ENCODE measurements at regions not wholly inside any gene's neighbourhood (a gene's known extent, or its start where the extent isn't known, plus 50 kb on each side); places are given as distances from the start of the nearest gene placed in this dataset.
"Not testable (repeated sequence)": the region's sequence is repeated elsewhere in the genome, so short reads cannot be mapped to it uniquely, and the experiment has no call there.

DNA sequence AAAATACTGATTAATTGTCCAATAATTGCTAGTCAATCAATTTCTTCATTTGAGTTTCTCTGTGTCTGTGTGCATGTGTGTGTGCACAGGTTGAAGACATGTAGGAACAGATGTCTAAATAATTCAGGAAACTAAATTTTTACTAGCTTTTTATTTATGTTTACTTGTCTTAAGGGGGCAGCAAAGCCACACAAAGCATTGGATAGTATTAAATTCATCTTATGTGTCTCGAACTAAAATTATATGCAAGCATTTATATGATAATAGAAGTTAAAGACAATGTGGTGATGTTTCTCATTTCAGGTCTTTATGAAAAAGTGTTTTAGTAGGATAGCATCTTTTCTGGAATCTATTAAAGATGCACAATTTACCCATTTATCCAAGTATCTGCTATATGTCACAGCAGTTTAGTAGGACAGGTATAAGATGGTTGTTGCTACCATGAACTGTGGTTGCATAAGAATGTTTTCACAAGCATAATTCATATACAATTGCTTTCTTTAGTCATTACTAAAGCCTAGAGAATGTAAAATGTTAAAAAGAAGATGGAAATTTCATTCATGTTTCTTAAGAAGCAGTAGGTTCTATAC is 784.6 kb upstream of the NUDT12 start:
- DNase-seq = no peak

DNA sequence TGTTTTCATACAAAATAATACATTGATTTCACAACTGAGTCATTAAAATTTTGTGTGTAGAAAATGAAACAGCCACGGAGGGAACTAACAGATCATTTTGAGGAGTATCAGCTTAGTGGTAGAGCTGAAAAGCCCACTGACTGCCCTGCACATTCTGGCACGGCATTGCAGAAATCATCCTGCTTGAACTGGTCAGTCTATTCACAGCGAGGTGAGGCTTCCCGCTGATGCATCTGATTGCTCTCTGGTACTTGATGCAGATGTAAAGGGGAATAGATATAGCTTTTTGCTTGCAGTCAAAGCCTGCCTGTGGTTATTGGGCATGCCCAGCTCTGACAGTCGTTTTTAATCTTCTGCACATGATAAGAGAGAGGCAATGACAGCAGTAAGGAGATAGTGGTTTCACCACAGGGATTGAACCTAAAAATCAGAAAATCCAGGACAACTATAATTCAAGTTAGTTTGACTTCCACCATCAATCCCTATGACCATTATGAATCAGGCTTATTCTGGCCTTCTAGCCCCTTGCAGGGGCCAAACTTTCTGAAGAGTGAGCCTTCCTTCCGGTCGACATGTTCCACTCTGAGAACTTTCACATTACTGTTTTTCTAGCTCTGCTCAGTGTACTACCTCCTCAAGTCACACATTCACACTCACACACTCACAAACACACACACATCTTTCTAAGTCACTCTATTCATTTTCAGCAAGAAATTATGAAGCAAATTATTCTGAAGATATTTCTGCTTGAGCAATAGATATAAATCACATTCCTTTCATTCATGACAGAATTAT is 782.8 kb upstream of the NUDT12 start:
- DNase-seq = no peak

DNA sequence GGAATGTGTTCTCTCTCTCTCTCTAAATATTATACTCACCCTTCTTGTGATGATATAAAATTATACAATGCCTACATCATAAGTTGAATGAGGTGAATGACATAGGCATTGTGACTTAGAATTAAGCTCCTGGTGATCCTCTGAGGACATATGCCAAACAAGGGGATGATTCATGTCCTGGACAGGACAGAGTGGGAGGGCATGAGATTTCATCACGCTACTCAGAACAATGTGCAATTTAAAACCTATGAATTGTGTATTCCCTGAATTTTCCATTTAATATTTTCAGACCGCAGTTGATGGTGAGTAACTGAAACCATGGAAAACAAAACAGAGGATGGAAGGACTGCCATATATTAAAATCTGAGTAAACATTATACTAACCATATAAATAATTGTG is 782.2 kb upstream of the NUDT12 start:
- DNase-seq = no peak

DNA sequence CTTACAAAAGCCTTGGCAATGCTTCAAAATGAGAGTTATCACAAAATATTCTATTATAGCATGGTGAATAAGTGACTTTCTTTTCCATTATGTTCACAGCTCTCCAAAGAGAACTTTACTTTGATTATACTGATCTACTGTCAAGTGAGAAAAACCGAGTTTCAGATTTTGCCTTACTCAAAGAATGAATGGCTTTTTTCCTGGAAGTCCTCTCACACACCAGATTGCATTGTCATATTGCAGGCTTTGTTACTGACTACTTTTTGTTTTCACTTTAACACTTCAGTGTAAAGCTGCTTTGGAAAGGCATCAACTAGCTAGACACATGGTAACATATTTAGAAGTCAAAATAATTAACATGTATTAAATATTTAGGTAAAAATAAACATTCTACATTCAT is 765.2 kb upstream of the NUDT12 start:
- DNase-seq = no peak

DNA sequence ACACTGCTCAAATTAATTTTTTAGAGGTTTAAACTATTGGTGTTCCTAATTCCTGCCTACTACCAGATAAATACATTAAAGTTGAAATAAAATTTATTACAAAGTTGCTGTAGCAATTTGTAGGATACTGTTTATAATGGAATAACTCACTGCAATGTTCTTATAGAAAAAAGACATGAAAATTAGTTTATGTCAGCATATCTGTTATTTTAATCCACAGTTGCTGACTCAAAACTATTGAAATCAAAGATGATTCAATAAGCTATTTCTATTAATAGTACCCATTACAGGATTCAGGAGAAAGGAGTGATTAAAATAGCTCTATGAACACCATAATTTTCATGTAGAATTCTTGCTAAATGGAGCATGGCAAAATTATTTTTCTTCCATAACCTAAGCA is 764.4 kb upstream of the NUDT12 start:
- DNase-seq = no peak

DNA sequence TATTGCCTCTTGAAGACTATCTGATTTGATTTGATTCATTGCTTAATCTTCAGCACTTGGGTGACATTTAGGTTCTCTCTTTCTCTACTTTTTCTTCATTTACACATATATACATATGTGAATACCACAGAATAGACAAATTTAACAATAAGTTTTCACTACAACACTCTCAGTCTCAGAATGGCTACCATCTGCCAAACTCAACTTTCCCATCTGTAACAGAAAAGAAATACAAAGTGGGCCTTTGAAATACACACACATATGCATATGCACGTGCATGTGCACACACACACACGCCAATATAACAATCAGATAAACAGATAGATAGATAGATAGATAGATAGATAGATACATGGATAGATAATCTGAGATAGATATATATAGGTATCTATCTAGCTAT is 762.8 kb upstream of the NUDT12 start:
- DNase-seq = no peak

DNA sequence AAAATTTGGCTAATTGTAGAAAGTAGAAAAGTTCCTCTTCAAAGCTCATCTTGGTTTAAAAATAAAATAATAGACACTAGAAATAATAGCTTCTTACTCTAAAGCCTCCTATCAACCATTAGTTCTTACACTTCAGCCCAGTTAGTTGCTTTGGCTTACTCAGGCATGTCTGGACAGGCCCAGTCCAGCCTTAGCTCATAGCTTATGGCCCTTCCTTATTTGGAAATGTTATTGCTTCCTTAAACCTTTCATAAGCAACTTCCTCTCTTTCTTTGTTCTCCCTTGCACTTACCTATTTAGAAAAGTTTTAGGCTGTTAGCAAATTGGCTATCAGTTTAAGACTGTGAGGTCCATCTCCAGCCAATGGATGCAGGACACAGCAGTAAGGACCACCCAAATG is 754.1 kb upstream of the NUDT12 start:
- DNase-seq = not testable (repeated sequence)

DNA sequence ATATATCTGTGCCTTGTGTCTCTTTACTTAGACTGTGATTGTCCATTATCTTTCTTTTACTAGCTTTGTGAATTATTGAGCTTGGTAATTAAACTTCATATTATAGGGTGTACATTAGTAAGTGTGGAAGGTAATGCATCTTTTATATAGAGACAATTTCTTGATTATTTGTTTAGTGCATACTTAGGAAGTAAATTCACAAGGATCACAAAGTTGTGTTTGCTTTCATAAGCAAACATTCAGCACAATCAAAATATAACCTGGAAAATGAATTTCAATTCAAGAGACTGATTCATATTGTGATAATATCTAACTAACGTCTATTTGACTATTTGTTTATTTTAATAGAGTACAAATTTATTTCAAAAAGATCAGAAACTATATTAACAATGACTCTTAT is 749.9 kb upstream of the NUDT12 start:
- no peak for DNase-seq

DNA sequence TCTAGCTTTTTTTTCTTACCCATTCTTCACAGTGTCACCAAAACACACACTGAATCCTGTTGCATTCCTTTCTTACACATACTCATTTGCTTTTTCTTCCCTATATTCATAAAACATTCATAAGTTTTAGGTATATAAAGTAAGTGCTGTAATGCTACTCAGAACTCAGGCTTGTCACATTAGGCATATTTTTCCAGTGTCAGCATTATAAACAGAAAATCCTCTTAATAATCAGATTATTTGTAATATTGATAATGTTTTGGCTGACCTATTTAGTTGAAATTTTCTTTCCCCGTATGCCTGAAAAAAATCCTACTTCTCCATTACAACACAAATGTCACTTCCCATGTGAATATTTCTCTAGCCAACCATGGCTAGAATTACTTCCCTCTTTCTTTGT is 743.0 kb upstream of the NUDT12 start:
- no peak for DNase-seq

DNA sequence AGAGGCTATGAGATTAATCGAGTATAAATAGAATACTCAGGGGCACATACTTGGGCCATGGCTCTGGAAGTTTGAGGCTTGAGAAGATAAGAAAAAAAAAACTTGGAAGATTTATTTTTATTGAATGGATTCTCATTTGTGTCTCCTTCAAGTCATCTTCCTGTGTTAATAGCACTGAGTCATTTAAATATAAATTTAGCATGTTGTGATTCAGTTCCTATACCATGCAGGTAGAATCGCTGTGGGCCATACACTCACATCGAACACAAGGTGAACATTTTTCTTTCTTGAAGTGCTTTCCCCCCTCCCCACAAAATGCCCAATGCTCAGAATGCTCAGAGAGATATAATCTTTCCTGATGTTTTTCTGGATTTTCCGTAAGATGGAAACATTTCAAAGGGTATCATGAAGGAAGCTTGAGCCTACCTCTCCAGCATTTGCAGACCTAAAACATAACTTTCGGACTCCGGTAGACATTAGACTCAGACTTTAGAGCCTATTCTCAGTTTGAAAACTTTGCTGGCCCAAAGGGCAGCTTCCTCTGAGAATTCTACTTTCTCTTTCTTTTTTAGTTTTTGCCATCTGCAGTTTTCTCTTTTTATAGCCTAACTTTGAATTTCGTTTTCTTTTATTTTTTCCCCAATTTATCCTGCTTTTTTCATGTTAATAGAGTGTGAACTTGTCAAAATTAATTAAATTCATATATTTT is 737.6 kb upstream of the NUDT12 start:
- no peak for DNase-seq

DNA sequence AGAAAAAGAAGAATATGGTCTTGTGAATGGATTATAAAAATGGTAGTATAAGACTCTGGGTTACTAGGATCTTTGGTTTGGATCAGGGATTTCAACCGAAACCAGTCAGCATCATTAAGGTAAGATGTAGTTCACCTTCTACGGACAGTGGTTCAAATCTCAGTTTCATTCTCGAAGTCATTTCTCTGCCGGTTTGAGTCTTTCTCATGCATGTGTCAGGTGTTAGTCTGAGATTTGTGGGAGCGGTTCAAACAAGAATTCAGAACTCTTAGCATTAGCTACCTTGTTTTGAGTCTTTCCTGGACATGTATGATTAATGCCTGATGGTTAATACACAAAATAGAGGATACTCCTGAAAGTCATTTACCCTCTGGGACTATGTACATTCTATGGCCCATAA is 735.9 kb upstream of the NUDT12 start:
- no peak for DNase-seq

DNA sequence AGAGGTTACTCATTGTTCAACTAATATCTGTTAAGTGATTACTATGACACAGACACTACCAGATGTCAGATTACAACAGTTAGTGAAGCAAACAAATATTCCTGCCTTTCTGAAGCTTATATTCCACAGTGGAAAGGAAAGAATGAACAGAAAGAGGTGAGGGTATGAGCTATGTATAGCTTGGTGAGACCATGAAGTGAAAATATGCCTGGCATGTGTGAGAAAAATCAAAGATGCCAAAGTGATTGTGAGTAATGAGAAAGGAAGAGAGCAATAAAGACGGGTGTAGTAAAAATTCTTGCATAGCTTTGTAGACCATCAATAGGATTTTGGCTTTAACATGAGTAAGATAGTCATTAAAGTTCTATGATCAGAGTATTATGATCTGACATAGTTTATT is 734.5 kb upstream of the NUDT12 start:
- DNase-seq = no peak

DNA sequence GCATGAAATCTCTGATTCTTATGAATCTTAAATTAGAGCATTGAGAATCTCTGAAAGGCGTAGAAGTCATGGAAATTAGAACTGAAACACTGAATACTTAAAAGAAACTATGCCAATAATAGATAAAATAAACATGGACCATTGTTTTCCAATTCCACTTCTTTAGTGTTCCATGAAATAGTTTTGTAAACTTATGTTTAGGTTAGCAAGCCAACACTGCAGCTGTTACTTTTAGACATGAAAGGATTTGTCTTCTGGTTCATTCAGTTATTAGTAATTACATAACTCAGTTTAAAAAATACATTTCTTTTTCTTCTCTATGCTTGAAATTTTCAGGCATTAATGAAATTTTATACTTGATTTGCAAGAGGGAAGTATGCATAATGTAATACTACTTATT is 733.4 kb upstream of the NUDT12 start:
- DNase-seq = no peak

DNA sequence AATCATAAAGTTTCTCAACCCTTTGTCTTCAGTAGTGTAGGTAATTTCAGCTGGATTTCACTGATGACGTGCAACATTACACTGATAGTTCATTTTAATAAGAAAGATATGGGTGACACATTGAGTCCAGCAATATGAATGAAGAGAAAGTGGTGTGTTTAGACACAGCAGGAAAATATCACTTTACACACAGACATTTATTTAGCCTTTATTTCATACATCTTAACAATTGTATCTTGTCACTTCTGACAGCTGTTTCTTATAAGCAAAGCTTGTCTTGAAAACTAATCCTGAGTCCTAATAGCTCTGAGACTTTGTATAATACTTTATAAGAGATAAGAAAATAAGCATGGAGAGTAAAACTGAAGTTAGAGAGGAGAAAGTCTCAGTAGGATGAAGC is 720.5 kb upstream of the NUDT12 start:
- no peak for DNase-seq

DNA sequence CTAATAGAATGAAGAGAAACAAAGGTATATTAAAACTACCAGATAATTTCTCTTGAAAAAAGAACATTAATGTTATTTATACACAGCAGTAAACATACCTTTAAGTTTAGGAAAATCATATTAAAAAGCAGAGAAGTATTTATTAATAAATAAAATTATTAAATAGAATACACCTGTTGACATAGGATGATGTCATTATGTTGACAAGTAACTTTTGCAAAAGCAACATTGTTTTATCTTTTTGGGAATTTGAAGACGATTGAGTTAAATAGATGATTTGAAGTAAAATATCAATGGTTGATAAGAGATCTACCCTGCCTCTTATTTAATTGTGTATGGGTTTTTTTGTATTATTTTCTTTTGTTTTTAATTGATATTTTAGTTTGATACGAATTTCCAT is 711.1 kb upstream of the NUDT12 start:
- DNase-seq = no peak

DNA sequence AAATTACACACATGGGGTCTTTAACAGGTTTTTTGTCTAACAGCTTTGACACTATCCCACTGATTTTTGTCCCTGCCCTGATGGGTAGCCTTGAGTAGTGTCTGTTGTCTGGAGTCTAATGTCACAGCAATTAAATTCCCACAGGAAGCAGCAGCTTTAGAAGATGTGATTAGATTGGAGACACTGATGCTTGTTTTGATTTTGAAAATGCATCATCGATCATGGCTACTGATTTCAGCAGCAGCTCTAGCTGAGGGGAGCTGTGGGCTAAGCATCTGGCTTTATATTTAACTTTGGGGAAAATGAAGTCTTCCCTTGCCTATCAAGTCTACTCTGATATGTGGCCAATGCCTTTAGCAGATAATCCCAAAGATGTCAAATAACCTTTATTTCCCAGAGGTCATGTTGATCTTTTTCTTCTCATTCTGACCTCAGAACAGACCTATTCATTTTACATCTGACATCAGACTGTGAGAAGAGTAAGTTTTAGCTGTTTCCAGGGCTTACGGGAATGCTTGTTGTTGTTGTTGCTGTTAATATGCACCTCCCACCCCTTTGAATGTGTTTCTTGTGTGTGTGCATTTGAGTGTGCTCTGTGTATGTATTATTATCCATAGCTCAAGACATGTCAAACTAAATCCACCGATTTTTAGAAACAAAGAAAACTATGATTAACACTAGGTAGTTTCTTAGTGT is 704.9 kb upstream of the NUDT12 start:
- no peak for DNase-seq

DNA sequence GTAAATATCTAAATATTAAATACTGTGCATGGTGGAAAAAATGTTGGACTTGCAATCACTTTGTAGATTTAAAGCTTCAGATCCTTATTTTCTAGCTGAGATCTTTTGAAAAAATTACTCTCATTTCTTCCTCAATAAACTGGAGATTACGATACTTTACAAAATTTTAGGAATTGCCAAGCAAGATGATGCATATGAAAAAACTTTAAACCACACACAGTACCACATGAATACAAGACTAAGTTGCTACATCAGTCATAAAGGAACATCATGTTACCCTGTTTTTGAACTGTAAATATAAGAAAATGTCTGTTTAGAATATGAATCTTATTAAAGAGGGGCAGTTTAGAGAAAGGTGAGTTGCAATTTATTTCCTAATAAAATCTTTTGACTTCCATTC is 703.6 kb upstream of the NUDT12 start:
- DNase-seq = no peak

DNA sequence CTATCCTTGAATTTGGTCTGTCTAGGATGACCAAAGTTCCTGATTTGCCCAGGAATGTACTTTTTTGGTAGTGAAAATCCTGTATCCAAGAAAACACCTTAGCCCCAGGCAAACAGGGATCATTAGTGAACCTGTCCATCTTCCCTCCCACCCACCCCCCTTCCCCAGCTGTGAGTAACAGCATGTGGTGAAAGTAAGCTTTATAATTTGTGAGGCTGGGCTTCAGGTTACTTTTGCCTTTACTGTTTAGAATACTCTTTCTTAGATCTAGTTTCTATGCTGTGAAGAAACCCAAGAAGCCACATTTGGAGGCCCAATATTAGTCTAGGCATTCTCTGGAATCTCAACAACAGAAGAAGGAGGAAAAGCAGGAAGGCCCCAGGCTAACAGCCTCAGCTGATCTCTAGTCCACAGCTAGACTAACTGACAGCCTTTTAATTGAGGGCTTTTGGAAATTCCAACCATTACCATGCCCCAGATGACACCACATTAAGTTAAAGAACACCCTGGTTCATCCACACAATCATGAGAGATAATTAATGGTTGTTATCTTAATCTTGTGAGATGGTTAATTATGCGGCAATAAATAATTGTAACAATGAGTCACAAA is 703.0 kb upstream of the NUDT12 start:
- no peak for DNase-seq

DNA sequence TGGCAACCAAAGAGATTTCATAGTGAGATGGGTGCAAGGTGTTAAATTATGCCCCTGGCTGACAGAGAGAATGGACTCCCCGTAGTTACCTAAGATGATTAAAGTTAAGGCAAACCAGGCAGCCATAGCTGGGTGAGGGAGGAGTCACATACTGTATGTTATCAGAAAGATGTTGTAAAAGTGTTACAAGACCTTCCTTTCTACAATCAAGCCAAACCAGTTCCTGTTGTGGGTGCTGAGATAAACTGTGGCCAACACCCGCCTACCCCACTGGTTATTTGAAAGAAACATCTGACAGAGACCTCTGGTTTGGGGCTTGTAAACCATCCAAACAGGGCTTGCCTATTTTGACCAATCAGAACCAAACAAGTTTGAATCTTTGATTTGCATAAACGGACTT is 684.7 kb upstream of the NUDT12 start:
- no peak for DNase-seq

DNA sequence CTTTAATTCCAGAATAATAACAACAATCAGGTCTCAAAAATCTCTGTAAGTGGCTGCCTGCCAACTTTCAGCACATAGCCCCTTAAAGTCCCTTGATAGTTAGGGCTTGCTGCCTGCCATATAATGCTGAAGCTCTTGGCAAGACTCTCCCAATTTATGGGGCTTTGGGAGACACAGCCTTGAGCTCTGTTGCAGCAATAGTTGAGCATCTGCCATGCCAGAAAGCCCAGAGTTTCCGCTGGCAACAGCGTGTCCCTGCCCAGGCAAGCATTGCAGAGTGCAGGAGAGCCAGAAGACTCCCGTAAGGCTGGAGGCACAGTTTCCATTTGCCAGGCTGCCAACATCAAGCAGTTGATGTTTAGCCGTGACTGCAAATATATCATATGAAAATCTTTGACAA is 678.5 kb upstream of the NUDT12 start:
- no peak for DNase-seq

DNA sequence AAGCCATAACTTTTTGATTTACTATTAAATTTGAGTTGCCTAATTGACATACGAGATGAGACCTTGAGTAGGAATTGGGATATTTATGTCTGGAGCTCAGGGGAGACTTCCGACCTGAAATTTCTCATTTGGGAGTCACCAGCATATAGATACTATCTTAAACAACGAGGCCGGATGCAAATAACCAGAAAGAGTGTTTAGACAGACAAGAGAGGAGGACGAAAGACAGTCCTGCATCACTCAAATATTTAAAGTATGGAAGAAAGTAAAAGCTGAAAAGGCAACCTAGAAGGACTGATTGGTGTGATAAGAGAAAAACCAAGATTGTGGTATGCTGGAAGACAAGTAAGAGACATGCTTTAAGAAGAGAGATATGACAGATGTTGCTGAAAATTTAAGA is 675.0 kb upstream of the NUDT12 start:
- no peak for DNase-seq

DNA sequence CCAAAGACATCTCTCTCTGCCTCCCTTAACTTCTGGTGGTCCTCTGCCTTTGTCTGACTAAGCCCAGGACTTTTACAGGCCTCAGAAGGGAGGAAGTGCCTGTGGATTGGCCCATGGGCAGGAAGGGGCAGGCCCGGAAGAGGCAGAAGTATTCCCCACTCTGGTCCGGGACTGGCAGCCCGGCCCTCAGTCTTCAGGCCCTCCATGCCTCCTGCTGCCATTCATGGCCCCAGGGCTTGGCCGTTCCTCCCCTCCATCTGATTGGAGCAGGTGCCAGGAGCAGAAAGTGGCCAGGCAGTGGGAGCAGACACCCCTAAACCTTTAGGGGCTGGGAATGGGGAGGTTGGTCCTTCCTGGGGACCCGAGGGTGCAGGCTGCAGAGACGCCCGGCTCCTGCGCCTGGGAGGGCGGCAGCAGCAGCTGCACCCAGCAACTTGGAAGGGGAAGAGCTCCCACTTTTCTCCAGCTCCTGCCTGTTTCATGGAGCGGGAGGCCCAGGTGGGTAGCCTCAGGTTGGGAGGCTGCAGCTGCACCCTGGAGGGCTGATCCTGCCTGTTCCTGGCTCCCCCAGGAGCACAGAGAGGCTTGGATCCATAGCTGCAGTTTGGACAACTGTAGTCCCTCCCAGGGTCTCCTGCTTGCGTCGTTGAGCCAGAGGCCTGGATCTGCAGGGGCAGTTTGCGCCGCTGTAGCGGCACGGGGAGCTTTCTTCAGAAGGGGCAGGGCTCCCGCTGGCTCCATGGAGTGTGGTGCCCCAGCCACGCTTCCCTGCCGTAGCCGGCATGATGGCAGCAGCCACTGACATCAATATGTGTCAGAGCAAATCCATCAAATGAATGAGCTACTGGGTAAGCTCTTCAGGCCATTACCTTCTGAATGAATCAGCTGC is 661.5 kb upstream of the NUDT12 start:
- DNase-seq = no peak

All from stimulated activated CD4-positive, alpha-beta T cell treated with anti-CD3 and anti-CD28 coated beads, Interleukin-2, amount 100 ng/mL, for 24 hours (primary cell).